GM23338 (cell line): ENCODE measurements at regions not wholly inside any gene's neighbourhood (a gene's known extent, or its start where the extent isn't known, plus 50 kb on each side); places are given as distances from the start of the nearest gene placed in this dataset.

Source experiments
- ATAC-seq: fragments of 200-7000 bp; cut with Tn5 transposase; 3 replicates; pipeline ENCODE4 v1.9.1; 2020
- DNase-seq: peaks from one replicate; pipeline ENCODE4 v3.0.0-alpha.2; 2015; ENCODE audit warnings: low spot score
- H2AFZ ChIP-seq: fragments of 200-600 bp; sonication (generic); 2 replicates; pipeline ENCODE4 v1.8.0; 2016; ENCODE audit warnings: antibody characterized with exemption, mild to moderate bottlenecking, moderate library complexity
- H3F3A ChIP-seq: fragments of 200-600 bp; sonication (generic); replicated peaks from 2 replicates; pipeline ENCODE4 v1.8.0; 2017; ENCODE audit warnings: antibody characterized with exemption, mixed run types, low read depth
- H3K27ac ChIP-seq: fragments of 200-600 bp; sonication (generic); 2 replicates; pipeline ENCODE4 v1.6.1; 2016; ENCODE audit warnings: low read depth
- H3K27me3 ChIP-seq: fragments of 200-600 bp; sonication (generic); 2 replicates; pipeline ENCODE4 v1.8.0; 2016; ENCODE audit warnings: mild to moderate bottlenecking, mixed run types, moderate library complexity; ENCODE audit not compliant: insufficient read depth
- H3K36me3 ChIP-seq: fragments of 200-600 bp; sonication (generic); 2 replicates; pipeline ENCODE4 v1.8.0; 2016; ENCODE audit warnings: mild to moderate bottlenecking; ENCODE audit not compliant: insufficient read depth
- H3K4me1 ChIP-seq: fragments of 200-600 bp; sonication (generic); 2 replicates; pipeline ENCODE4 v1.8.0; 2016; ENCODE audit warnings: mild to moderate bottlenecking, moderate library complexity; ENCODE audit not compliant: insufficient read depth
- H3K4me2 ChIP-seq: fragments of 200-600 bp; sonication (generic); 2 replicates; pipeline ENCODE4 v1.7.1; 2017; ENCODE audit warnings: mixed run types
- H3K4me3 ChIP-seq: fragments of 200-600 bp; sonication (generic); 2 replicates; pipeline ENCODE4 v1.6.1; 2016; ENCODE audit warnings: mixed run types
- H3K79me2 ChIP-seq: fragments of 200-600 bp; sonication (generic); replicated peaks from 2 replicates; pipeline ENCODE4 v1.8.0; 2017; ENCODE audit warnings: mild to moderate bottlenecking; ENCODE audit not compliant: insufficient read depth
- H3K9me2 ChIP-seq: fragments of 200-600 bp; sonication (generic); 2 replicates; pipeline ENCODE4 v1.8.0; 2017; ENCODE audit not compliant: insufficient read depth
- H4K20me1 ChIP-seq: fragments of 200-600 bp; sonication (generic); replicated peaks from 2 replicates; pipeline ENCODE4 v1.8.0; 2017; ENCODE audit warnings: mild to moderate bottlenecking; ENCODE audit not compliant: insufficient read depth
- H3K27ac Mint-ChIP-seq: 2 replicates; pipeline ENCODE4 v1.8.0; 2020; ENCODE audit warnings: inconsistent platforms, mild to moderate bottlenecking, moderate library complexity, mixed read lengths
- H3K27me3 Mint-ChIP-seq: 3 replicates; pipeline ENCODE4 v1.8.0; 2022; ENCODE audit warnings: low read depth, mild to moderate bottlenecking, moderate library complexity, mixed read lengths, inconsistent platforms; ENCODE audit not compliant: insufficient read depth, poor library complexity
- H3K36me3 Mint-ChIP-seq: 3 replicates; pipeline ENCODE4 v1.8.0; 2021; ENCODE audit warnings: low read depth, mild to moderate bottlenecking, inconsistent platforms, moderate library complexity, mixed read lengths
- H3K4me1 Mint-ChIP-seq: 3 replicates; pipeline ENCODE4 v1.8.0; 2020; ENCODE audit warnings: mild to moderate bottlenecking, inconsistent platforms, mixed read lengths
- H3K4me3 Mint-ChIP-seq: 3 replicates; pipeline ENCODE4 v1.8.0; 2021; ENCODE audit warnings: moderate library complexity, mild to moderate bottlenecking, inconsistent platforms, mixed read lengths
- H3K9me3 Mint-ChIP-seq: 3 replicates; pipeline ENCODE4 v1.8.0; 2020; ENCODE audit warnings: moderate library complexity, mild to moderate bottlenecking, inconsistent platforms, mixed read lengths
- CREB1 ChIP-seq: fragments of 250-450 bp; sonication (Bioruptor Pico); IDR thresholded peaks from 2 replicates; pipeline ENCODE4 v1.5.0; 2020; ENCODE audit warnings: low read depth, mild to moderate bottlenecking, moderate library complexity
- ETS1 ChIP-seq: IDR thresholded peaks from 2 replicates; pipeline ENCODE4 v1.6.1; 2016; ENCODE audit warnings: antibody characterized with exemption
- EZH2phosphoT487 ChIP-seq: fragments of 200-600 bp; sonication (generic); IDR thresholded peaks from one replicate; pipeline ENCODE4 v1.8.1; 2018; ENCODE audit warnings: antibody characterized with exemption; ENCODE audit not compliant: unreplicated experiment
- JUNB ChIP-seq: IDR thresholded peaks from one replicate; pipeline ENCODE4 v1.6.1; 2016; ENCODE audit warnings: antibody characterized with exemption; ENCODE audit not compliant: unreplicated experiment
- NANOG ChIP-seq: IDR thresholded peaks from 2 replicates; pipeline ENCODE4 v1.6.1; 2016; ENCODE audit warnings: antibody characterized with exemption, borderline replicate concordance
- POLR2AphosphoS5 ChIP-seq: IDR thresholded peaks from 2 replicates; pipeline ENCODE4 v1.6.1; 2016; ENCODE audit warnings: antibody characterized with exemption, low read depth
- STAT1 ChIP-seq: IDR thresholded peaks from one replicate; pipeline ENCODE4 v1.6.1; 2016; ENCODE audit warnings: antibody characterized with exemption; ENCODE audit not compliant: unreplicated experiment
- ZNF331 ChIP-seq: fragments of 250-450 bp; sonication (Bioruptor Pico); IDR thresholded peaks from 2 replicates; pipeline ENCODE4 v1.5.0; 2020; ENCODE audit warnings: low read depth, mild to moderate bottlenecking, moderate library complexity
- ZNF462 ChIP-seq: fragments of 250-450 bp; sonication (Bioruptor Pico); IDR thresholded peaks from 2 replicates; pipeline ENCODE4 v1.5.0; 2020; ENCODE audit warnings: mild to moderate bottlenecking, moderate library complexity
- TF ChIP-seq, protein P1 (sequence below), 2 experiments: fragments of 200-600 bp in 1 of 2; sonication (generic) in 1 of 2; conservative IDR thresholded peaks; 2 replicates each; pipeline versions ENCODE4 v1.5.1 to v1.6.1; 2016 to 2017; ENCODE audit warnings: antibody characterized with exemption in 2 of 2, low read depth in 2 of 2, mild to moderate bottlenecking in 2 of 2, moderate library complexity in 1 of 2
- TF ChIP-seq, protein P2 (sequence below): IDR thresholded peaks from one replicate; pipeline ENCODE4 v1.6.1; 2018; ENCODE audit warnings: antibody characterized with exemption; ENCODE audit not compliant: unreplicated experiment

GRCh38 chr12:67855103-67855502 lies 134.1 kb upstream of the IFNG-AS1 start:
- DNase-seq, result no peak
- H3K27ac Mint-ChIP-seq, result no peak overlapping the region

More at GRCh38 chr12:67855103-67855502, 134.1 kb upstream of the IFNG-AS1 start:
- H3K4me1 ChIP-seq, result no peaks in the 10 kb centered on the region
- Mint-ChIP-seq H3K9me3 (peaks cover 18% of the 10 kb centered on the region), H3K27me3 (no peaks in the 10 kb centered on the region), H3K4me1 (no peaks in the 10 kb centered on the region), H3K4me3 (no peak overlapping the region), H3K36me3 (peaks cover 7% of the 10 kb centered on the region; the same call in 2 of the 3 replicates)
- H3F3A ChIP-seq, result no peaks in the 10 kb centered on the region
- no peak overlapping the region for H2AFZ ChIP-seq
- no peaks in the 10 kb centered on the region; the same call in 1 of the 2 replicates for H3K9me2 ChIP-seq
- no peak overlapping the region for H3K27ac ChIP-seq
- no peaks in the 10 kb centered on the region for H3K27me3 ChIP-seq
- no peak overlapping the region for H3K4me3 ChIP-seq
- no peaks in the 10 kb centered on the region for H3K79me2 ChIP-seq
- 0 out of 2 replicates have a peak, but pooled peaks cover 6% of the 10 kb centered on the region for H3K36me3 ChIP-seq
- TF ChIP-seq CREB1 (CRISPR knock-in tag) (no peak), POLR2AphosphoS5 (no peak), EZH2phosphoT487 (no peak), ETS1 (no peak), NANOG (no peak), ZNF331 (CRISPR knock-in tag) (no peak), JUNB (no peak), ZNF462 (CRISPR knock-in tag) (no peak), STAT1 (no peak)
- TF ChIP-seq, protein P1, sequence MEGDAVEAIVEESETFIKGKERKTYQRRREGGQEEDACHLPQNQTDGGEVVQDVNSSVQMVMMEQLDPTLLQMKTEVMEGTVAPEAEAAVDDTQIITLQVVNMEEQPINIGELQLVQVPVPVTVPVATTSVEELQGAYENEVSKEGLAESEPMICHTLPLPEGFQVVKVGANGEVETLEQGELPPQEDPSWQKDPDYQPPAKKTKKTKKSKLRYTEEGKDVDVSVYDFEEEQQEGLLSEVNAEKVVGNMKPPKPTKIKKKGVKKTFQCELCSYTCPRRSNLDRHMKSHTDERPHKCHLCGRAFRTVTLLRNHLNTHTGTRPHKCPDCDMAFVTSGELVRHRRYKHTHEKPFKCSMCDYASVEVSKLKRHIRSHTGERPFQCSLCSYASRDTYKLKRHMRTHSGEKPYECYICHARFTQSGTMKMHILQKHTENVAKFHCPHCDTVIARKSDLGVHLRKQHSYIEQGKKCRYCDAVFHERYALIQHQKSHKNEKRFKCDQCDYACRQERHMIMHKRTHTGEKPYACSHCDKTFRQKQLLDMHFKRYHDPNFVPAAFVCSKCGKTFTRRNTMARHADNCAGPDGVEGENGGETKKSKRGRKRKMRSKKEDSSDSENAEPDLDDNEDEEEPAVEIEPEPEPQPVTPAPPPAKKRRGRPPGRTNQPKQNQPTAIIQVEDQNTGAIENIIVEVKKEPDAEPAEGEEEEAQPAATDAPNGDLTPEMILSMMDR (conservative IDR thresholded peaks at IDR 0.05; ENCODE audit: low read depth in 2 of 2), result no peak
- TF ChIP-seq, protein P2, sequence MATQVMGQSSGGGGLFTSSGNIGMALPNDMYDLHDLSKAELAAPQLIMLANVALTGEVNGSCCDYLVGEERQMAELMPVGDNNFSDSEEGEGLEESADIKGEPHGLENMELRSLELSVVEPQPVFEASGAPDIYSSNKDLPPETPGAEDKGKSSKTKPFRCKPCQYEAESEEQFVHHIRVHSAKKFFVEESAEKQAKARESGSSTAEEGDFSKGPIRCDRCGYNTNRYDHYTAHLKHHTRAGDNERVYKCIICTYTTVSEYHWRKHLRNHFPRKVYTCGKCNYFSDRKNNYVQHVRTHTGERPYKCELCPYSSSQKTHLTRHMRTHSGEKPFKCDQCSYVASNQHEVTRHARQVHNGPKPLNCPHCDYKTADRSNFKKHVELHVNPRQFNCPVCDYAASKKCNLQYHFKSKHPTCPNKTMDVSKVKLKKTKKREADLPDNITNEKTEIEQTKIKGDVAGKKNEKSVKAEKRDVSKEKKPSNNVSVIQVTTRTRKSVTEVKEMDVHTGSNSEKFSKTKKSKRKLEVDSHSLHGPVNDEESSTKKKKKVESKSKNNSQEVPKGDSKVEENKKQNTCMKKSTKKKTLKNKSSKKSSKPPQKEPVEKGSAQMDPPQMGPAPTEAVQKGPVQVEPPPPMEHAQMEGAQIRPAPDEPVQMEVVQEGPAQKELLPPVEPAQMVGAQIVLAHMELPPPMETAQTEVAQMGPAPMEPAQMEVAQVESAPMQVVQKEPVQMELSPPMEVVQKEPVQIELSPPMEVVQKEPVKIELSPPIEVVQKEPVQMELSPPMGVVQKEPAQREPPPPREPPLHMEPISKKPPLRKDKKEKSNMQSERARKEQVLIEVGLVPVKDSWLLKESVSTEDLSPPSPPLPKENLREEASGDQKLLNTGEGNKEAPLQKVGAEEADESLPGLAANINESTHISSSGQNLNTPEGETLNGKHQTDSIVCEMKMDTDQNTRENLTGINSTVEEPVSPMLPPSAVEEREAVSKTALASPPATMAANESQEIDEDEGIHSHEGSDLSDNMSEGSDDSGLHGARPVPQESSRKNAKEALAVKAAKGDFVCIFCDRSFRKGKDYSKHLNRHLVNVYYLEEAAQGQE, result no peak
- no peak overlapping the region for H3K4me2 ChIP-seq
- H4K20me1 ChIP-seq, result no peaks in the 10 kb centered on the region
- ATAC-seq, result no peak
